IMR-90 (cell line): ENCODE measurements at regions not wholly inside any gene's neighbourhood (a gene's known extent, or its start where the extent isn't known, plus 50 kb on each side); places are given as distances from the start of the nearest gene placed in this dataset.

Experiments used
- BHLHE40 ChIP-seq: fragments of 150-350 bp; IDR thresholded peaks from 2 replicates; pipeline ENCODE4 v1.6.1; 2016; ENCODE audit warnings: mild to moderate bottlenecking, low read depth, low read length
- CEBPB ChIP-seq: IDR thresholded peaks from 2 replicates; pipeline ENCODE4 v1.6.1; 2012; ENCODE audit warnings: low read depth, low read length, improper control_type of control experiment
- MAFK ChIP-seq: IDR thresholded peaks from 2 replicates; pipeline ENCODE4 v1.6.1; 2012; ENCODE audit warnings: low read depth, low read length, improper control_type of control experiment
- MXI1 ChIP-seq: IDR thresholded peaks from 2 replicates; pipeline ENCODE4 v1.6.1; 2012; ENCODE audit warnings: low read depth, mild to moderate bottlenecking, low read length, moderate library complexity, borderline replicate concordance
- POLR2A ChIP-seq: IDR thresholded peaks from 2 replicates; pipeline ENCODE4 v1.6.1; 2012; ENCODE audit warnings: mild to moderate bottlenecking, low read depth, low read length
- RAD21 ChIP-seq: IDR thresholded peaks from 2 replicates; pipeline ENCODE4 v1.6.1; 2012; ENCODE audit warnings: low read length, improper control_type of control experiment
- RCOR1 ChIP-seq: IDR thresholded peaks from 2 replicates; pipeline ENCODE4 v1.6.1; 2012; ENCODE audit warnings: mild to moderate bottlenecking, low read length, improper control_type of control experiment; ENCODE audit not compliant: insufficient replicate concordance
- RFX5 ChIP-seq: IDR thresholded peaks from 2 replicates; pipeline ENCODE4 v1.8.0; 2012; ENCODE audit warnings: low read depth, mild to moderate bottlenecking, low read length, moderate library complexity
- SMC3 ChIP-seq: fragments of 150-350 bp; IDR thresholded peaks from 2 replicates; pipeline ENCODE4 v1.6.1; 2016; ENCODE audit warnings: low read depth, mild to moderate bottlenecking, antibody characterized with exemption, low read length, moderate library complexity
- TF ChIP-seq, protein P1 (sequence below): conservative IDR thresholded peaks from 2 replicates; pipeline ENCODE4 v1.5.1; 2012; ENCODE audit warnings: mild to moderate bottlenecking, low read depth, low read length, improper control_type of control experiment

DNA sequence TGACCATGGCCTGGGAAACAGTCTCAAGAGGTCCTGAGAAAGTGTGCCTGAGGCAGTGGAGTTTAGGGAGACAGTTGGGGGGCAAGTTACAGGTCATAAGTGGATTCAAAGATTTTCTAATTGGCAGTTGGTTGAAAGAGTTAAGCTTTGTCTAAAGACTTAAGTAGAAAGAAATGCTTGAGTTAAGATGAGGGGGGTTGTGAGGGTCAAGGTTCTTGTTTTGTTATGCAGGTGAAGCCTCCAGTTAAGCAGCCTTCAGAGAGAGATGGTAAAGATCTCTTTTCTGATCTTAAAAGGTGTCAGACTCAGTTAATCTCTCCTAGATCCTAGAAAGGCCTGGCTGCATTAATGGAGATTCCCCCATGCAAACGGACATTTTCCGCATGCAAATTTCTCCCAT, 356.3 kb upstream of the C2CD4B start:
- TF ChIP-seq, protein P1, sequence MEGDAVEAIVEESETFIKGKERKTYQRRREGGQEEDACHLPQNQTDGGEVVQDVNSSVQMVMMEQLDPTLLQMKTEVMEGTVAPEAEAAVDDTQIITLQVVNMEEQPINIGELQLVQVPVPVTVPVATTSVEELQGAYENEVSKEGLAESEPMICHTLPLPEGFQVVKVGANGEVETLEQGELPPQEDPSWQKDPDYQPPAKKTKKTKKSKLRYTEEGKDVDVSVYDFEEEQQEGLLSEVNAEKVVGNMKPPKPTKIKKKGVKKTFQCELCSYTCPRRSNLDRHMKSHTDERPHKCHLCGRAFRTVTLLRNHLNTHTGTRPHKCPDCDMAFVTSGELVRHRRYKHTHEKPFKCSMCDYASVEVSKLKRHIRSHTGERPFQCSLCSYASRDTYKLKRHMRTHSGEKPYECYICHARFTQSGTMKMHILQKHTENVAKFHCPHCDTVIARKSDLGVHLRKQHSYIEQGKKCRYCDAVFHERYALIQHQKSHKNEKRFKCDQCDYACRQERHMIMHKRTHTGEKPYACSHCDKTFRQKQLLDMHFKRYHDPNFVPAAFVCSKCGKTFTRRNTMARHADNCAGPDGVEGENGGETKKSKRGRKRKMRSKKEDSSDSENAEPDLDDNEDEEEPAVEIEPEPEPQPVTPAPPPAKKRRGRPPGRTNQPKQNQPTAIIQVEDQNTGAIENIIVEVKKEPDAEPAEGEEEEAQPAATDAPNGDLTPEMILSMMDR: no peak
- TF ChIP-seq SMC3: no peak
- no peak for TF ChIP-seq CEBPB
- TF ChIP-seq BHLHE40: no peak
- no peak for TF ChIP-seq RFX5
- no peak for TF ChIP-seq MAFK
- TF ChIP-seq MXI1: no peak
- TF ChIP-seq POLR2A: no peak
- no peak for TF ChIP-seq RAD21
- TF ChIP-seq RCOR1: no peak
